Bronchial epithelial cell (primary cell): ENCODE measurements at regions not wholly inside any gene's neighbourhood (a gene's known extent, or its start where the extent isn't known, plus 50 kb on each side); places are given as distances from the start of the nearest gene placed in this dataset.

Source experiments
- DNase-seq: peaks from one replicate; pipeline ENCODE4 v3.0.0-alpha.2; 2010; ENCODE audit warnings: low read depth
- FAIRE-seq: peaks from 2 replicates; lab custom pipeline; 2011; peaks lifted over from hg19 to GRCh38; lab: Jason Lieb, UNC
- H3K27me3 ChIP-seq: 2 replicates; pipeline ENCODE4 v1.5.1; 2011; ENCODE audit warnings: low read length; ENCODE audit not compliant: control insufficient read depth, insufficient read depth
- H3K36me3 ChIP-seq: 2 replicates; pipeline ENCODE4 v1.5.1; 2011; ENCODE audit warnings: low read length; ENCODE audit not compliant: control insufficient read depth, insufficient read depth
- H3K4me3 ChIP-seq: 2 replicates; pipeline ENCODE4 v1.5.1; 2011; ENCODE audit warnings: mild to moderate bottlenecking, low read depth, low read length, control low read depth
- TF ChIP-seq, protein P1 (sequence below): IDR thresholded peaks from 2 replicates; pipeline ENCODE4 v1.5.1; 2011; ENCODE audit warnings: mild to moderate bottlenecking, moderate library complexity, low read length, control low read depth, inconsistent platforms; ENCODE audit not compliant: insufficient read depth, severe bottlenecking

DNA sequence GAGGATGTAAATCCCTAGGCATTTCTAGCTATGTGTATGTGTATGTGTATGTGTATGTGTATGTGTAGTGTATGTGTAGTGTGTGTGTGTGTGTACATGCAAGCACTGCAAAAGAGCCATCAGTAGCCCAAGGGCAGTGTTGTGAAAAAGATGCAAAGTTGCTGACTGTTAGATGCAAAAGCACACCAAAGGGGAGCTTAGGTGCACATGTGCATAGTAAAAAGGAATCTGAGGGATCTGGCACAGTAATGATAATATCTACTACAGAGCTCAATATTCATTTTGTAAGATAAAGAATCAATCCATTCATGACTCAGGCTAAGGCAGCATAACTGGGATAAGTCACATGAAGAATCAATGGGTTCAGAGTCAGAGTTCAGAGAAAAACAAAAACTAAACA lies 80.2 kb downstream of the TMEM47 start:
- TF ChIP-seq, protein P1, sequence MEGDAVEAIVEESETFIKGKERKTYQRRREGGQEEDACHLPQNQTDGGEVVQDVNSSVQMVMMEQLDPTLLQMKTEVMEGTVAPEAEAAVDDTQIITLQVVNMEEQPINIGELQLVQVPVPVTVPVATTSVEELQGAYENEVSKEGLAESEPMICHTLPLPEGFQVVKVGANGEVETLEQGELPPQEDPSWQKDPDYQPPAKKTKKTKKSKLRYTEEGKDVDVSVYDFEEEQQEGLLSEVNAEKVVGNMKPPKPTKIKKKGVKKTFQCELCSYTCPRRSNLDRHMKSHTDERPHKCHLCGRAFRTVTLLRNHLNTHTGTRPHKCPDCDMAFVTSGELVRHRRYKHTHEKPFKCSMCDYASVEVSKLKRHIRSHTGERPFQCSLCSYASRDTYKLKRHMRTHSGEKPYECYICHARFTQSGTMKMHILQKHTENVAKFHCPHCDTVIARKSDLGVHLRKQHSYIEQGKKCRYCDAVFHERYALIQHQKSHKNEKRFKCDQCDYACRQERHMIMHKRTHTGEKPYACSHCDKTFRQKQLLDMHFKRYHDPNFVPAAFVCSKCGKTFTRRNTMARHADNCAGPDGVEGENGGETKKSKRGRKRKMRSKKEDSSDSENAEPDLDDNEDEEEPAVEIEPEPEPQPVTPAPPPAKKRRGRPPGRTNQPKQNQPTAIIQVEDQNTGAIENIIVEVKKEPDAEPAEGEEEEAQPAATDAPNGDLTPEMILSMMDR, result no peak
- no peak for DNase-seq
- Histone ChIP-seq H3K27me3 (no peaks in the 10 kb centered on the region), H3K4me3 (no peak overlapping the region), H3K36me3 (no peaks in the 10 kb centered on the region)
- no peak for FAIRE-seq

DNA sequence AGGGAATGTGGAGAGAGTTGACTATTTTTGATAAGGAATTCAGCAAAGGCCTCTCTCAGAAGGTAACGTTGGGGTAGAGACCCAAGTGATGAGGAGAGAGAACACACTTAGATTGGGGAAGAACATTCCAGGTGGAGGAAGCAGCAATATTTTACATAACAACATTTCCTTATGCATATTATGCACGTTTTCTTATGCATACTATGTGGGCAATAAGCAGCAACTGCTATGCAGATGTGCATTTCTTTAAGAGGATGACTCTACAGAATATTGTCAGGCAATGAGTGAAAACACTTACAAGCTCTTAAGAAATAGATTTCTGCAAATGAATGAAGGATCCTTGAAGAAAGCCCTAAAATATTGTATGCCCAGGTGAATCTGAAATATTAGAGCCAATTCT lies 91.1 kb downstream of the TMEM47 start:
- Histone ChIP-seq H3K36me3 (no peaks in the 10 kb centered on the region), H3K4me3 (no peak overlapping the region), H3K27me3 (no peaks in the 10 kb centered on the region)
- FAIRE-seq (no peak), DNase-seq (no peak)
- TF ChIP-seq, protein P1, result no peak

DNA sequence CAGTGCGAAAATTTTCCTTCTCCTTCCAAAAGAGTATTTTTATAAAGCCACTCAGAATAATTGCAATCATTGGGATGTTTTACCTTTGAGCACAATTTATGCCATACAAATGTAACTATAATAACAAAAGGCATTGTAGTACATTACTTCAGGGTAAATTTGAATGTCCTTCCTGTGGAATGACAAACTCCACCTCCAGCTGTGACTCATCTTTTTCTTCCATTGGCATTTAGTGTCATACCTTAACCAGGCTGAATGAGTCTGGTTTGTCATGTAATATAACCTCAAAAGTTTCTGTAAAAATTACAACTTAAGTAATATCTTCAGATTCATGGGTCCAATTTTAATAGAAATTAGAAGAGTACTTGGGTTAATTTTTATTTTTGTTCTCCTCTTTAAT lies 93.3 kb downstream of the TMEM47 start:
- Histone ChIP-seq H3K27me3 (no peaks in the 10 kb centered on the region), H3K36me3 (no peaks in the 10 kb centered on the region), H3K4me3 (no peak overlapping the region)
- FAIRE-seq (no peak), DNase-seq (peak; percentile 70)
- TF ChIP-seq, protein P1, result no peak

DNA sequence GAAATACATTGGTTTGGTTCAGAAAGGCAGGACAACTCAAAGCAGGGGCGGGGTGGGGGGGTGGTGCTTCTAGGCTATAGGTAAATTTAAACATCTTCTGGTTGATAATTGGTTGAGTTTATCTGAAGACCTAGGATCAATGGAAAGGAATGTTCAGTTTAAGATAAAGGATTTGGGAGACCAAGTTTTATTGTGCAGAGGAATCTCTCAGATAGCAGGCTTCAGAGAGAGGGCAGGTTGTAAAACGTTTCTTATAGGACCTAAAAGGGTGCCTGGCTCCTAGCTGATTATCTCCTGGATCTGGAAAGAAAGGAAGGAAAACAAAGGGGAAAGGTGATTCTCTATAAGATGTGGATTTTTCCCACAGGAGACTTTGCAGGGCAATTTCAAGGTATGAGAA lies 94.0 kb downstream of the TMEM47 start:
- FAIRE-seq, result no peak
- no peaks in the 10 kb centered on the region for H3K36me3 ChIP-seq
- TF ChIP-seq, protein P1, result no peak
- DNase-seq, result no peak
- H3K27me3 ChIP-seq, result no peaks in the 10 kb centered on the region
- H3K4me3 ChIP-seq, result no peak overlapping the region

DNA sequence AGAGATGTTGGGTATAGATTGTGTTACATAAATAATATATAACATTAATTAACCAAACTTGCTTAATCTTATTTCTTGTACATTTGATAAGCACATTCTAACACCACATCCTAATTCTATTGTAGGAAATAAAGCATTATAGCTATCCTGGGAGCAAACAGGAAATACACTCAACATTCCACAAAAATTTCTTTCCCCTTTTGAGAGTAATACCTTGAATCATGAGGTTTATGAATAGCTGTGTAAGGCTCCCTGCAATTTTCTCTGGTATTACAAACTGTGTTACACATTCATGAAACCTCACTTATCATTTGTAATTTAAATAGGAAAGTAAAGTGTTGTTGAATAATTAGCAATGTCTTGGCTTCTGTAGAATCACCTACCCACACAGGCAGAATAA lies 95.1 kb downstream of the TMEM47 start:
- TF ChIP-seq, protein P1, result no peak

DNA sequence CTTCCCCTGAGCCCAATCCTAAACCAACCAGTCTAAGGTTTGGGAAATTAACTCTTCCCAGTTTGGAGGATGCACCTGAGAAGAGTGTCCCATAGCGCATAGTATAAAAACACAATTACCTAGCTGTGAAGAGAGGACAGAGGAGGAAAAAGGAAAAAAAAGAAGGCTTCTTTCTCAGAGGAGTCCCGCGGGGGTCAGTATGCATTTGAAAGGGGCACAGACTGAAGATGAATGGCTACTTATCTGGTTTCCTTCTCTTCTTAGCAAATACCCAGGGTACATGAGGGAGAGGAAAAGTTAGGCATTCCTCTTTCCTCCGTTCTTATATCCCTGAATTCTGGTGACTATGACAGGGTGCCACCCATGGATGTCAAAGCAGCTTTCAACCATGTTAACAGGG lies 96.9 kb downstream of the TMEM47 start:
- Histone ChIP-seq H3K4me3 (no peak overlapping the region), H3K27me3 (no peaks in the 10 kb centered on the region), H3K36me3 (no peaks in the 10 kb centered on the region)
- TF ChIP-seq, protein P1, result no peak
- DNase-seq (no peak), FAIRE-seq (no peak)

More for the DNA sequence above, 95.1 kb downstream of the TMEM47 start:
- Histone ChIP-seq H3K36me3 (no peaks in the 10 kb centered on the region), H3K4me3 (no peak overlapping the region), H3K27me3 (no peaks in the 10 kb centered on the region)
- DNase-seq (peak; percentile 26), FAIRE-seq (no peak)
